Panc1 (cell line): ENCODE measurements at regions not wholly inside any gene's neighbourhood (a gene's known extent, or its start where the extent isn't known, plus 50 kb on each side); places are given as distances from the start of the nearest gene placed in this dataset.

Experiments used
- ATAC-seq: fragments of 200-7000 bp; cut with Tn5 transposase; 2 replicates; pipeline ENCODE4 v1.9.1; 2020; ENCODE audit warnings: mild to moderate bottlenecking, moderate library complexity
- BruUV-seq: library from RNA; stranded (reverse); fragments of 400-500 nt; replicated peaks from 2 replicates; lab custom pipeline; 2021; lab: Mats Ljungman, UMichigan
- CTCF ChIA-PET: fragments of 300-600 bp; sonication (Branson Sonifier 250); formaldehyde crosslinking; loops from one replicate; lab custom pipeline; 2022; ENCODE audit warnings: antibody characterized with exemption; lab: Charles Lee
- POLR2A ChIA-PET: fragments of 300-600 bp; sonication (Branson Sonifier 250); formaldehyde crosslinking; loops from one replicate; lab custom pipeline; 2022; ENCODE audit warnings: antibody characterized with exemption; lab: Charles Lee
- DNase-seq: peaks from one replicate; pipeline ENCODE4 v3.0.0-alpha.2; 2010; ENCODE audit warnings: low read depth, low spot score
- H3K27ac ChIP-seq: 2 replicates; pipeline ENCODE4 v1.5.1; 2011; ENCODE audit warnings: mild to moderate bottlenecking, low read length, inconsistent platforms
- H3K27me3 ChIP-seq: fragments of 200-500 bp; sonication (Bioruptor generic); 2 replicates; pipeline ENCODE4 v1.6.0; 2014; ENCODE audit warnings: low read length, inconsistent platforms; ENCODE audit not compliant: control insufficient read depth, insufficient read depth
- H3K36me3 ChIP-seq: fragments of 200-500 bp; sonication (Bioruptor generic); 2 replicates; pipeline ENCODE4 v1.5.1; 2014; ENCODE audit warnings: inconsistent platforms, mild to moderate bottlenecking, low read length, moderate library complexity; ENCODE audit not compliant: control insufficient read depth, insufficient read depth
- H3K4me1 ChIP-seq: 2 replicates; pipeline ENCODE4 v1.5.1; 2011; ENCODE audit warnings: inconsistent platforms, mild to moderate bottlenecking, low read length, moderate library complexity; ENCODE audit not compliant: control insufficient read depth, insufficient read depth
- H3K4me3 ChIP-seq, 2 experiments: 2 replicates each; pipeline ENCODE4 v1.5.1; 2011 to 2012; ENCODE audit warnings: low read depth in 2 of 2, low read length in 2 of 2, mild to moderate bottlenecking in 2 of 2, inconsistent platforms in 1 of 2, moderate library complexity in 1 of 2
- H3K9me3 ChIP-seq: fragments of 200-500 bp; sonication (Bioruptor generic); 2 replicates; pipeline ENCODE4 v1.5.1; 2014; ENCODE audit warnings: low read depth, mild to moderate bottlenecking, inconsistent platforms, low read length, moderate library complexity; ENCODE audit not compliant: control insufficient read depth, insufficient read depth
- CTCF ChIP-seq: fragments of 450-650 bp; IDR thresholded peaks from 2 replicates; pipeline ENCODE4 v1.5.1; 2017; ENCODE audit warnings: mild to moderate bottlenecking
- POLR2AphosphoS5 ChIP-seq: IDR thresholded peaks from 2 replicates; pipeline ENCODE4 v1.6.1; 2012; ENCODE audit warnings: mild to moderate bottlenecking, low read depth, low read length, moderate library complexity
- REST ChIP-seq, 2 experiments: IDR thresholded peaks; 2 replicates each; pipeline ENCODE4 v1.6.1; 2011 to 2012; ENCODE audit warnings: low read depth in 2 of 2, control low read depth in 1 of 2, low read length in 1 of 2, mild to moderate bottlenecking in 1 of 2, moderate library complexity in 1 of 2; ENCODE audit not compliant: insufficient read depth in 1 of 2
- SIN3A ChIP-seq: IDR thresholded peaks from 2 replicates; pipeline ENCODE4 v1.6.1; 2012; ENCODE audit warnings: low read depth, mild to moderate bottlenecking, low read length, moderate library complexity, borderline replicate concordance; ENCODE audit not compliant: insufficient read depth
- TCF7L2 ChIP-seq: IDR thresholded peaks from 2 replicates; pipeline ENCODE4 v1.6.1; 2011; ENCODE audit warnings: mild to moderate bottlenecking, low read depth, low read length, inconsistent platforms
- in situ Hi-C: cut with HindIII; loops from 2 replicates; pipeline ENCODE4 v1.10.0; 2016; ENCODE audit warnings: low sequenced_read_pairs, low pct_unique_long_range_greater_than_20kb
- intact Hi-C: fragments of 100-400 bp; cut with micrococcal nuclease; formaldehyde crosslinking; loops from one replicate; pipeline ENCODE4 v1.10.0; 2022; ENCODE audit not compliant: unreplicated experiment

GRCh38 chr2:104547221-104547620, 306.7 kb upstream of the POU3F3 start:
- H3K9me3 ChIP-seq, result no peaks in the 10 kb centered on the region
- intact Hi-C loops, result no loop called here
- H3K27ac ChIP-seq, result no peak overlapping the region
- in situ Hi-C loops, result no loop called here
- no peaks in the 10 kb centered on the region for H3K4me1 ChIP-seq
- POLR2A ChIA-PET, result no interaction called here
- no TSS peak for BruUV-seq
- CTCF ChIA-PET, result no interaction called here
- H3K27me3 ChIP-seq, result no peaks in the 10 kb centered on the region
- H3K36me3 ChIP-seq, result no peaks in the 10 kb centered on the region
- H3K4me3 ChIP-seq, result no peak overlapping the region
- no peak for TF ChIP-seq TCF7L2
- no peak for TF ChIP-seq SIN3A
- no peak for TF ChIP-seq POLR2AphosphoS5
- no peak for TF ChIP-seq REST (IDR thresholded peaks at IDR 0.05; ENCODE audit: insufficient read depth in 1 of 2, low read depth in 2 of 2, low read length in 1 of 2)
- no peak for TF ChIP-seq CTCF
- DNase-seq (no peak), ATAC-seq (no peak)

- ATAC-seq, result no peak
- no TSS peak for BruUV-seq
- H3K4me1 ChIP-seq, result no peaks in the 10 kb centered on the region
- TF ChIP-seq SIN3A (no peak), TCF7L2 (no peak)
- H3K27ac ChIP-seq, result no peak overlapping the region
- POLR2A ChIA-PET, result no interaction called here
- no peaks in the 10 kb centered on the region for H3K36me3 ChIP-seq
- CTCF ChIA-PET, result no interaction called here
- H3K4me3 ChIP-seq, result no peak overlapping the region
- H3K27me3 ChIP-seq, result peaks cover 8% of the 10 kb centered on the region
- in situ Hi-C loops, result no loop called here
- DNase-seq, result no peak
- intact Hi-C loops, result no loop called here
- no peaks in the 10 kb centered on the region for H3K9me3 ChIP-seq
Measured at GRCh38 chr2:104561251-104561650, 292.7 kb upstream of the POU3F3 start.

DNA sequence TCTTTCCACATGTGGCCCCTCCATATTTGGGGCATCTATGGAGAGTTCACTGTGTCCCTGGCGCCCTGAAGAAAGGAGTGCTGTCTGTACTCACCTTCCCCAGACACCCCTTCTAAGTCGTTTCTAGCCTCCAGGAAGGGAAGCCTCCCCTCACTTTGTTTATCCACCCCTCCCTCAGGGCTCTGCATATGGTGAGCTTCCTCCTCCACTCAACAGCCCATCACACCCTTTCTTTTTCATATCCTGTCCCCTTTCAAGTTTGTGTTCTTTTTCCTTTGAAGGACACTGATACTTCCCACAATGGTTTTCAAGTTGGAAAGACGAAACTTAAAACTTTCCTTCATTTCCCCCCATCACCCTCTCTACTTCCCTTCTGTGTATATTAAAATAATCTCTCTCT, 291.4 kb upstream of the POU3F3 start:
- ATAC-seq, result no peak
- Histone ChIP-seq H3K36me3 (no peaks in the 10 kb centered on the region), H3K27me3 (peaks cover 5% of the 10 kb centered on the region), H3K9me3 (no peaks in the 10 kb centered on the region), H3K4me1 (no peaks in the 10 kb centered on the region), H3K27ac (no peak overlapping the region), H3K4me3 (no peak overlapping the region)
- ChIA-PET CTCF (no interaction called here), POLR2A (no interaction called here)
- intact Hi-C loops, result no loop called here
- no peak for DNase-seq
- in situ Hi-C loops, result no loop called here
- TF ChIP-seq SIN3A, result no peak
- no peak for TF ChIP-seq CTCF
- no peak for TF ChIP-seq REST (IDR thresholded peaks at IDR 0.05; ENCODE audit: insufficient read depth in 1 of 2, low read depth in 2 of 2, low read length in 1 of 2)
- no peak for TF ChIP-seq POLR2AphosphoS5
- TF ChIP-seq TCF7L2, result no peak
- no TSS peak for BruUV-seq
